G401 (cell line): ENCODE measurements at regions not wholly inside any gene's neighbourhood (a gene's known extent, or its start where the extent isn't known, plus 50 kb on each side); places are given as distances from the start of the nearest gene placed in this dataset.
"Not testable (repeated sequence)": the region's sequence is repeated elsewhere in the genome, so short reads cannot be mapped to it uniquely, and the experiment has no call there.

ENCODE experiments used
- DNase-seq: peaks from one replicate; pipeline ENCODE4 v3.0.0-alpha.2; 2015; ENCODE audit warnings: low spot score
- in situ Hi-C: cut with HindIII; loops from 2 replicates; pipeline ENCODE4 v1.10.0; 2016; ENCODE audit warnings: low sequenced_read_pairs, mixed read lengths

GRCh38 chr21:34216718-34217032 is 143.3 kb downstream of the MRPS6 start:
- in situ Hi-C loops = no loop called here
- no peak for DNase-seq

DNA sequence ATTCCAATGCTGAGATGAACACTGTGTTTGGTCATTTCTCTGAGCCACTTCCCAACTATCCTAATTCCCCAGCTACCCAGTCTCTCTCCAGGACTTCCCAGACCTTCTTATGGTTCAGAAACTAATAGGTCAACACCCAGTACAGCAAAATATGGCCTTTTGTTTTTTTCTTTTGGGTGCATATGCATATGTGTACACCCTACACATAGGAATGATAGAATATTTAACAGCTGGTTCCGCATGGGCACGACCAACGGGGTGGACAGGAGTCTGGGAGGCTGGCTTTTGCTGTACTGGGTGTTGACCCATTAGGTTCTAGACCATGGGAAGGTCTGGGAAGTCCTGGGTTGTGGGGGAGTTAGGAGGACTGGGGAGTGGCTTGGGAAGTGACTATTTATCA is 143.9 kb downstream of the MRPS6 start:
- in situ Hi-C loops = no loop called here
- DNase-seq = no peak

GRCh38 chr21:34219334-34220060 is 144.3 kb upstream of the KCNE2 start:
- in situ Hi-C loops = no loop called here
- no peak for DNase-seq

GRCh38 chr21:34220556-34221195 is 143.1 kb upstream of the KCNE2 start:
- no peak for DNase-seq
- in situ Hi-C loops = no loop called here

DNA sequence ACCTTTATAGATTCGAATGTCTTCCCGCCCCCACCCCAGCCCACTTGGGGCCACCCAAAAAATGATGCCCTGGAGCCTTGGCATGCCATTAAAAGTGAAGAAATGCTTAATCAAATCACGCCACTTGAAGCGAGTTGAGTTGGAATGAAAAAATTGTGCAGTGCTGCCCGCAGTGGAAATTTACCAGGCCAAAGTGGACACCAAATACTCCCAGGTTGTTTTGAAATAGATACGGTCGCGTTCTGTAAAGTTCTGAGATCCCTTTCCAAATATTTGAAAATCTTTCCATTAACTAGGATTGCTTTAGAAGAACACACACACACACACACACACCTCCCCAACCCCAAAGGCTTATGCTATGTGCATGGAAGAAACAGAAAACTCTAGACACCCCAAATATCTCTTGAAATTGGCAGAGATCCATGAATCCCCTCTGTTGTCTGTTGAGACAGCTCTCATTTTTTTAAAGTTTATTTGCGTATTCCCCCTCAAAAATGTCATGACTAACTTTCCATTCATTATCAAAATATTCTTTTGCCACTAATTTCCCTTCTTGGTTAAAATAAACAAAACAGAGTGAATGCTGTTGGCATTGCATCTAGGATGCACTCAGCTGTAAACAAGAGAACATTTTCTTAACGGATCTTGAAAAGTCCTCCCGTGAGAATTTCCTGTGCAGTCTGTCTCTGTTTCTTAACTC is 142.3 kb upstream of the KCNE2 start:
- no peak for DNase-seq
- in situ Hi-C loops = no loop called here

- DNase-seq = no peak
- in situ Hi-C loops = no loop called here
Measured at GRCh38 chr21:34222031-34222335, 141.8 kb upstream of the KCNE2 start.

- no peak for DNase-seq
- in situ Hi-C loops = no loop called here
Measured at GRCh38 chr21:34223376-34223775, 140.4 kb upstream of the KCNE2 start.

DNA sequence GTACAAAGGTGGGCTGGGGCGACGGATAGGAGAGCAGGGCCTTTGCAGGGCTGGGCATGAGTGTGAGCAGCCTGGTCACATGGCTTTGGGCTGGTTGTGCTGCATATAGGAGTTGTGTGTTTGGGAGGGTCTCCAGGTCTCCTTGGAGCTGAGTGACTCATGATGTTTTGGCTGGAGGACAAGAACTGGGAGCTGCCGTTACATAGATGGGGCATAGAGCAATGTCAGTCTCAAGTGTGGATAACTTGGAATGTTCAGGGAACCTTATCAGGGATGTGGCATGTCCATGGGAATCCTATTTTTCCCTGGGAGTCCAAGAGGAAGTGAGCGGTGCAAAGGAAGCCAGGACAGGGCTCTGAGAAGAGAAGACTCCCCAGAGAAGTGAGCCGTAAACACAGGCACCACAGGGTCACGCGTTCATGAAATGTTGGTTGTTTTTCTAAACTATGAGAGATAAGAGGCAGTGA is 136.4 kb upstream of the KCNE2 start:
- DNase-seq = no peak
- in situ Hi-C loops = no loop called here

- in situ Hi-C loops = no loop called here
- no peak for DNase-seq
Measured at GRCh38 chr21:34228792-34229191, 135.0 kb upstream of the KCNE2 start.

DNA sequence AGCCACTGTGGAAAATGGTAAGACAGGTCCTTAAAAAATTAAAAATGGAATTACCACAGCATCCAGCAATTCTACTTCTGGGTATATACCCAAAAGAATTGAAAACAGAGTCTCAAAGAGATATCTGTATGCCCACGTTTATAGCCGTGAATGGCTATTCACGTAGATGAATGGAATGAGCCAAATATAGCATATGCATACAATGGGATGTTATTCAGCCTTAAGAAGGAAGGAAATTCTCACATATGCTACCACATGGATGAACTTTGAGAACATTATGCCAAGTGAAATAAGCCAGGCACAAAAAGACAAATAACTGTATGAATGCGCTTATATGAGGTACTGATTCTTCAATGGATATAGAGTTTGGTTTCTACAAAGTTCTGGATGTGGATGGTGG is 134.5 kb upstream of the KCNE2 start:
- no peak for DNase-seq
- in situ Hi-C loops = no loop called here

- in situ Hi-C loops, DNase-seq: not testable (repeated sequence)
Measured at GRCh38 chr21:34233741-34234140, 130.1 kb upstream of the KCNE2 start.

- DNase-seq = no peak
- in situ Hi-C loops = no loop called here
Measured at GRCh38 chr21:34235514-34235913, 128.3 kb upstream of the KCNE2 start.

- no peak for DNase-seq
- in situ Hi-C loops = no loop called here
Measured at GRCh38 chr21:34242973-34243372, 120.8 kb upstream of the KCNE2 start.

DNA sequence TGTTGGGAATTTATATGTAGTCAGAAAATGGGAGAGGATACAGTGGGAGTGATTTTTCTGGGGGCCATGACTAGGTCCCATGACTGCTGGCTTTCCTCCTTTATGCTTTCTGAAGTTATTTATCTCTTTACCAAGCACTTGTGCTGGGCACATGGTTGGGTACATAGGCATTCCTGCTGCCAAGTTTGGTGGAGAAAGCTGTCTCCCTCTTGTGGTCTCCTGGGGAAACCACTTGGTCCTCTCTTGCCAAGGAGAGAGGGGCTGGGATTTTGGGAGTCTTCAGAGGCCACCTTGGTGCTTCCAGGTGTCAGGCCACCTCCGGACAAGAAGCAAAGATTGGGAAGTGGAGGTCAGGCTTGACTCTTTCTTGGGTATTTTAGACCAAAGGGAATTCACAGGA is 120.2 kb upstream of the KCNE2 start:
- in situ Hi-C loops = no loop called here

DNA sequence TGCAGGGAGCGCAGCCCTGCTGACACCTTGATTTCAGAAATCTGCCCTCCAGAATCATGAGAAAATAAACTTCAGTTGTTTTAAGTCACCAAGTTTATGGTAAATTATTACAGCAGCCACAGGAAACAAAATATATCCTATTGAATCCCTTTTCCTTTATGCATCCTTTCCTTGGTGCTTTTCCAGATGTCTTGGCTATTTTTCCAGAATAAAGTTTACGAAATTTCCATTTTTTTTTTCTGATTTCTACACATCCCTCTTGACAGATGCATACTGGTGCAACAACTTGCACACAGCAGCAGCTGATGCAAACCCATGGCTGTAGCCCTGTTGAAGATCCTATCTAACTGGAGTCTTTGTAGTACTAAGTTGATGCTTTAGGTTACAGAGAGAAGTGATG is 111.1 kb upstream of the KCNE2 start:
- in situ Hi-C loops = no loop called here
- DNase-seq = no peak

More for the DNA sequence above, 120.2 kb upstream of the KCNE2 start:
- DNase-seq = no peak

DNA sequence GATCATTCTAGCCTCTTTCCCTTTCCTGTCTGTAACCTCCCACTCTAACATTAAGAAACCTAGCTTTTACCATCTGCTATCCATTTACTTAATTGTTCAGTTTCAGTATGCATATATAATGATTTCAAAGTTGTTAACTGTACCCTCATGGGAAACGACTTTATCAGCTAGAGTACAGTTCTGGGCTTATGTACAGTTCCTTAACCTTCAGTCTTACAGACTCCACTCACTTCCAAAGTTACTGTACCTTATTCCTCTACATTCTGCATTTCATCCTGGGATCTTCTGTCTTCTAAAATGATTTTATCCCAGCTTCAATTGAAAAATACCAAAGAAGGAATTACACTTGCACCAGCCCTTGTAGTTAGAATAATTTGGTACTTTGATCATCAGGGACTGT is 108.7 kb upstream of the KCNE2 start:
- DNase-seq = no peak
- in situ Hi-C loops = no loop called here

- DNase-seq = no peak
- in situ Hi-C loops = no loop called here
Measured at GRCh38 chr21:34260277-34261008, 103.4 kb upstream of the KCNE2 start.

GRCh38 chr21:34261841-34262468 is 101.9 kb upstream of the KCNE2 start:
- in situ Hi-C loops = no loop called here
- DNase-seq = no peak

DNA sequence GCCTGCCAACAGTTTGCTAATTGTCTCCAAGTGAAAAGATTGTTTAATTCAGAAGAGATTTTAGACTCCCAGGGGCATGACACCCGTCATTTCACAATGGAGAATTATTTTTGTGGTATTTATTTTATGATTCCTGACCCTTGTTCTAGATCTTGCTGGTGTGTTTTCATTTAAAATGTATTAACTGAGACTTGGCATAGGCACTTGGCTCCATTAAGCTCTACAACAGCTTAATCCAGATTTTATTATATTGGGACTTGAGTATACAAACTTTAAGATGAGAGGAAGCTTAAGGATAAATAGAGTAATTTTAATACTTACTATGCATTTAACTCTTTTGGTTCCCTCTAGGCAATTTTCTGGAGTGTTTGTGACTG is 101.3 kb upstream of the KCNE2 start:
- no peak for DNase-seq
- in situ Hi-C loops = no loop called here

- in situ Hi-C loops = no loop called here
Measured at GRCh38 chr21:34263629-34264028, 100.2 kb upstream of the KCNE2 start.

More at GRCh38 chr21:34263629-34264028, 100.2 kb upstream of the KCNE2 start:
- no peak for DNase-seq
